GM12864 (cell line): ENCODE measurements at regions not wholly inside any gene's neighbourhood (a gene's known extent, or its start where the extent isn't known, plus 50 kb on each side); places are given as distances from the start of the nearest gene placed in this dataset.

Experiments
- DNase-seq: peaks from one replicate; pipeline ENCODE4 v3.0.0-alpha.2; 2011; ENCODE audit warnings: low read depth
- H3K4me3 ChIP-seq: 2 replicates; pipeline ENCODE4 v1.5.1; 2011; ENCODE audit warnings: mild to moderate bottlenecking, low read depth, low read length, control low read depth
- TF ChIP-seq, protein P1 (sequence below): IDR thresholded peaks from 2 replicates; pipeline ENCODE4 v1.5.1; 2011; ENCODE audit warnings: low read depth, mild to moderate bottlenecking, moderate library complexity, low read length, control low read depth, inconsistent platforms; ENCODE audit errors: missing control alignments

DNA sequence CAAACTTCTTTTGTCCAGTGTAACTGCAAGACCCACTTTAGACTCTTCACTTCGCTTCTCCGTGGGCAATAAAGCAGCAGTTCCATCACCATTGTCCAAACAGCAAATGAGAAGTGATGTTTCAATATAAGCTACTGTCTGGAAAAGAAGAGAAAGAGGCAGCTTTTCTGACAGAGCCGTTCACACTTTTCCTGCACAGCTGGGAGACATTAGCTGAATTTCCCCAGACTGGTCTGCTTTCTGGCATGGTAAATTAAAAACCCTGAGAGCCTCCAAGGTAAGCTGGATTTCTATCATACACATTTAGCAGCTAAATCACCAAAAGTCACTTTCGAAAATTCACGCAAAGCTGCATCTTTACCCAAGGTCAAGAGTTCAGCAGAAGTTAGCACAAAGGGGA is 108.5 kb upstream of the CMC1 start:
- TF ChIP-seq, protein P1, sequence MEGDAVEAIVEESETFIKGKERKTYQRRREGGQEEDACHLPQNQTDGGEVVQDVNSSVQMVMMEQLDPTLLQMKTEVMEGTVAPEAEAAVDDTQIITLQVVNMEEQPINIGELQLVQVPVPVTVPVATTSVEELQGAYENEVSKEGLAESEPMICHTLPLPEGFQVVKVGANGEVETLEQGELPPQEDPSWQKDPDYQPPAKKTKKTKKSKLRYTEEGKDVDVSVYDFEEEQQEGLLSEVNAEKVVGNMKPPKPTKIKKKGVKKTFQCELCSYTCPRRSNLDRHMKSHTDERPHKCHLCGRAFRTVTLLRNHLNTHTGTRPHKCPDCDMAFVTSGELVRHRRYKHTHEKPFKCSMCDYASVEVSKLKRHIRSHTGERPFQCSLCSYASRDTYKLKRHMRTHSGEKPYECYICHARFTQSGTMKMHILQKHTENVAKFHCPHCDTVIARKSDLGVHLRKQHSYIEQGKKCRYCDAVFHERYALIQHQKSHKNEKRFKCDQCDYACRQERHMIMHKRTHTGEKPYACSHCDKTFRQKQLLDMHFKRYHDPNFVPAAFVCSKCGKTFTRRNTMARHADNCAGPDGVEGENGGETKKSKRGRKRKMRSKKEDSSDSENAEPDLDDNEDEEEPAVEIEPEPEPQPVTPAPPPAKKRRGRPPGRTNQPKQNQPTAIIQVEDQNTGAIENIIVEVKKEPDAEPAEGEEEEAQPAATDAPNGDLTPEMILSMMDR = no peak

DNA sequence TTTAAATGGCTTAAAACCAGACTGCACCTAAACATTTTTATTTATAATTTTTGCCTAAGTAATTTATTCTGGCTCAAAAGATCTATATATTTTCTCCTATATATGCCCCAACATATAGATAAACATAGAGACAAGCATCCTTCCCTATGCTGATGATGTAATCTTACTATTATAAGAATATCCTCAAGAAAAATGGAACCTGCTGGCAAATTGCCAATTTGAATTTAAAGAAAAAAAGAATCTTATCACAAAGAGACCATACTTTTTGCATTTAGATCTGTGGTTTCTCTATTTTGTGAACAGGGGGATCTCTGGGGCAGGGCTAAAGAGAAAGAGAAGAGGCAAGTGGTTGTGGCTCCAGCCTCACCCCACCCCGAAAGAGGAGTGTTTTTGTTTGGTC is 107.2 kb upstream of the CMC1 start:
- TF ChIP-seq, protein P1 = no peak
- DNase-seq = no peak
- no peak overlapping the region for H3K4me3 ChIP-seq

More for the DNA sequence above, 108.5 kb upstream of the CMC1 start:
- no peak for DNase-seq
- no peak overlapping the region for H3K4me3 ChIP-seq

DNA sequence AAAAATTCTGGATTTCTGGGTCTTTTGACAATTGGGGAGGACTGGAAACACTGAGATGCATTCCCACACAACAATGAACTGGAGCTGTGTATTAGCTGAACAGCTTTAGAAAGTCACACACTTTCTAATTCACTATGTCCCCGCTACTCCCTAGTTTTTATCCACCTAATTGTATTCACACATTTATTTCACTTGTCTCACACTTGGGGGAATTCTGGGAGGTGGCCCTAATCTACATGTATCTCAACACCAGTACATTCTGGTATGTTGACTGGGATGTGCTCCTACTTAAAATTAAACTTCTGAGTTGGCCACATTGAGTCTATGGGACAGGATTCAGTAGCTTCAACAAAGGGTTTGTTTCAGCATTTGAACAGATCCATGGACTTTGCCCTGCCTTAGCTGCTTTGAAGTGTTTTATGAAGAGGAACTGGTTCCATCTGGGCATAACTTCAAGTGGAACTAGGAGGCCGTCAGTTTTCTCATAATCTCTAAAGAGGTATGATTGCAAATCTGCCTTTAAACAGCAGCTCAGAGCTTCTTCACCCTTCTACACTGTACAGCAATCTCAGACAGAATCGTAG is 106.5 kb upstream of the CMC1 start:
- DNase-seq = no peak
- TF ChIP-seq, protein P1 = no peak
- no peak overlapping the region for H3K4me3 ChIP-seq

DNA sequence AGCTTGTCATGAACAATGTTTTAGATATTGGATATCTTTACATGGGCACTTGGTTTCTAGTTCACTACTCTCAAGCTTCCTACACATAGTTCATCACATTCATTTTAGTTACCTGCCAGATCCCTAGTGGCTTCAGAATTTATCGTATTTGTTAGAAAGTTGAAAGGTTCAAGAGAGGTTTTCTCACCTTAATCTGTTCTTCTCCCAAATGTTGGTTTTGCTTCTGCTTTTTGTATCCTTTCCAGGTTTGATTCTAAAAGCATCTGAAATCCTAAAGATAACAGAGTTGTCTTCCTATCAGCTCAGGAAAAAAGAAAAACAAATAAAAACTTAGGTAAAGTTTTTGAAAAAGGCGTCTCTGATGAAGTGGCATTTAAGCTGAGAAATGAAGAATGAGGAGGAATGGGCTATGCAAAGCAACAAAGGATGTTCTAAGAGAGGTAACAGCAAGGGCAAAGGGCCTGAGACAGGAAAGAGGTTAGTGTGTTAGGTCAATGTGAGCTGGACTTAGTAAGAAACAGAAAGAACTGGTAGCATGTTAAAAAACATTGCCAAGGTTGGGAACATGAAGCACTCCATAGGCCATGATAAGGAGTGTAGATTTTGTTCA is 104.7 kb upstream of the CMC1 start:
- no peak overlapping the region for H3K4me3 ChIP-seq
- TF ChIP-seq, protein P1 = no peak
- no peak for DNase-seq

DNA sequence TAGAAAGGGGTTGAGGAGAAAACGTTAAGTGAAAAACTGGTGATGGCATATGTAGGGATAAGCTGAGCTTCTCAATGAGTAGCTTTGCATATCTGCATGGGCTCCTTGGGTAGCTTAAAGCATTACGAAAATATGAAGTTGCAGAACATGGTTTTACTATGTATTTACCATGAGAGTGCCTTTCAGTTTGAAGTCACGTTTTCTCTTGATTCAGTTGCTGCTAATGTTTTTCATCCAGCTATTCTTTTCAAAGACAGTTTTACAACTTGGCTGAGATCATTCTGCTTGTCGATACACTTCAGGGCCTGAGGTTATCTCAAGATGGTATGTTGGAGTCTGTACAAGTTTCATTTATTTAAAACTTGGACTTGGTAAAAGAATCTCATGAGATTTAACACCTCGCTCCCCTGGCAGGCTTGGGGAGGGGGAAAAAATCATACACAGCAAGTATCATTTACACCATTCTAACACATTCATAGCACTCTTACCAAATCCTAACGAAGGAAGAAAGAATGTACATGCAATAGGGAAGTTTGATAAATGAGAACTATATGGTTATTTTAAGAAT is 103.3 kb upstream of the CMC1 start:
- no peak for DNase-seq
- TF ChIP-seq, protein P1 = no peak
- no peak overlapping the region for H3K4me3 ChIP-seq

DNA sequence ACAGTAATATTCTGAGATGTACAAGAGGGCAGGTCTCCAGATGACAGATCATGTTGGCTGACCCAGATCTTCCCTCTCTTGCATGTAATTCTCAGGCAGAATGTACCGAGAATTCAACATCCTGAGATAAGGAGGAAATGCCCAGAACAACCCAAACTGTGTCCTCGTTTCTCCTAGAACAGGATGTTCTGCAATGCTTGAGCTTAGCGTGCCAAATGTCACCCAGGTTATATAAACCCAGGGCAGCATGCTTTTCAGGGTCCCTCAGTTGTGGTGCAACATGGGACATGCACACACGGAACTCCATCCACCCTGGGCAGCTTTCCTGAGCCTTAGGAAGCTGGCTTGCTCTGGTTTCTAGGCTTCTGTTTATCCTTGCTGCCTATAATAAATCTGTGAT is 102.1 kb upstream of the CMC1 start:
- TF ChIP-seq, protein P1 = no peak
- no peak overlapping the region for H3K4me3 ChIP-seq
- no peak for DNase-seq
